ENCODE measurements at regions not wholly inside any gene's neighbourhood (a gene's known extent, or its start where the extent isn't known, plus 50 kb on each side); places are given as distances from the start of the nearest gene placed in this dataset.

- H3K4me2 ChIP-seq (ENCODE audit: low read length) = no peak overlapping the region
- no peaks in the 10 kb centered on the region for H3K9me2 ChIP-seq (ENCODE audit: insufficient read depth)
- ChIA-PET POLR2A (no interaction called here), CTCF (no interaction called here), RAD21 (ENCODE audit: low non-redundant PET in 1 of 2, low total read pairs in 2 of 2, uncharacterized antibody in 2 of 2, unreplicated experiment in 2 of 2) (no interaction called here)
- TF ChIP-seq SIN3A (IDR thresholded peaks at IDR 0.05; ENCODE audit: low read depth) (no peak), ZBTB33 (IDR thresholded peaks at IDR 0.05; ENCODE audit: extremely low read depth, insufficient replicate concordance, low read length) (no peak), TCF7L2 (IDR thresholded peaks at IDR 0.05; ENCODE audit: borderline replicate concordance, extremely low read depth, insufficient read depth, insufficient read length) (no peak), POLR2A (IDR thresholded peaks at IDR 0.05; ENCODE audit: borderline replicate concordance, extremely low read depth, insufficient read depth, insufficient read length) (no peak), SP1 (IDR thresholded peaks at IDR 0.05; ENCODE audit: low read depth) (no peak), REST (IDR thresholded peaks at IDR 0.05; ENCODE audit: low read depth) (no peak), JUND (IDR thresholded peaks at IDR 0.05) (no peak), ATF3 (IDR thresholded peaks at IDR 0.05) (no peak), MAX (IDR thresholded peaks at IDR 0.05) (no peak)
- no peaks in the 10 kb centered on the region for H3K27me3 ChIP-seq (ENCODE audit: insufficient read depth, low read length)
- H3K9me3 ChIP-seq (ENCODE audit: control insufficient read depth in 1 of 2, insufficient read depth in 1 of 2, low read depth in 1 of 2, low read length in 2 of 2) = peaks cover 0 to 5% of the 10 kb centered on the region in 2 experiments; a peak in 2 of 4 replicates
- H3K4me3 ChIP-seq (replicated peaks in 1 of 2; ENCODE audit: low read depth in 1 of 2, low read length in 2 of 2) = no peak overlapping the region
- H3K9ac ChIP-seq (ENCODE audit: low read length) = no peak overlapping the region
- no TSS peak for BruUV-seq (replicated peaks)
- ATAC-seq = no peak
- intact Hi-C loops (cut with micrococcal nuclease) = no loop called here
- no peak overlapping the region for H3K27ac ChIP-seq (ENCODE audit: low read depth, low read length)
- H2AFZ ChIP-seq (ENCODE audit: low read depth, low read length, poor library complexity, severe bottlenecking) = no peak overlapping the region
- H3K4me1 ChIP-seq (ENCODE audit: control insufficient read depth in 1 of 2, insufficient read depth in 2 of 2, low read length in 2 of 2) = no peaks in the 10 kb centered on the region
- no peaks in the 10 kb centered on the region for H3K36me3 ChIP-seq (ENCODE audit: control insufficient read depth in 1 of 2, insufficient read depth in 2 of 2, low read length in 2 of 2)
- DNase-seq (ENCODE audit: low read depth, low spot score) = no peak
- no peaks in the 10 kb centered on the region for H3K79me2 ChIP-seq (ENCODE audit: insufficient read depth, low read length)
- H4K20me1 ChIP-seq (ENCODE audit: insufficient read depth) = no peaks in the 10 kb centered on the region
Measured at GRCh38 chr15:93870583-93870982, 360.8 kb upstream of the MCTP2 start.
